Cardiac fibroblast (primary cell): ENCODE measurements at regions not wholly inside any gene's neighbourhood (a gene's known extent, or its start where the extent isn't known, plus 50 kb on each side); places are given as distances from the start of the nearest gene placed in this dataset.
"Not testable (repeated sequence)": the region's sequence is repeated elsewhere in the genome, so short reads cannot be mapped to it uniquely, and the experiment has no call there.

Experiments
- DNase-seq, 2 donors: peaks; one replicate each; pipeline versions ENCODE4 v3.0.0 to v3.0.0-alpha.2; 2010; ENCODE audit warnings: low read depth in 2 of 2
- H3K4me3 ChIP-seq, 2 donors: replicated peaks in 1 of 2; 1 replicate in 1 of 2; 2 replicates in 1 of 2; pipeline ENCODE4 v1.5.1; 2011; ENCODE audit warnings: low read depth in 2 of 2, low read length in 2 of 2, mild to moderate bottlenecking in 2 of 2, moderate library complexity in 1 of 2
- CTCF ChIP-seq: IDR thresholded peaks from one replicate; pipeline ENCODE4 v1.5.1; 2011; ENCODE audit warnings: low read depth, mild to moderate bottlenecking, low read length, inconsistent platforms

GRCh38 chr7:149683898-149684297 is 89.5 kb downstream of the ZNF467 start:
- no peak overlapping the region for H3K4me3 ChIP-seq
- TF ChIP-seq CTCF = no peak
- DNase-seq = no peak

GRCh38 chr7:149683181-149683580 is 90.2 kb downstream of the ZNF467 start:
- no peak for DNase-seq
- no peak overlapping the region for H3K4me3 ChIP-seq
- no peak for TF ChIP-seq CTCF

- TF ChIP-seq CTCF = no peak
- H3K4me3 ChIP-seq = no peak overlapping the region
- no peak for DNase-seq
Measured at GRCh38 chr7:149682038-149682437, 91.3 kb downstream of the ZNF467 start.

- DNase-seq = no peak
- no peak for TF ChIP-seq CTCF
- H3K4me3 ChIP-seq = no peak overlapping the region
Measured at GRCh38 chr7:149681274-149681673, 92.1 kb downstream of the ZNF467 start.

GRCh38 chr7:149680331-149681025 is 92.9 kb downstream of the ZNF467 start:
- no peak for TF ChIP-seq CTCF
- peak; percentile 17 to 48 for DNase-seq
- no peak overlapping the region for H3K4me3 ChIP-seq

DNA sequence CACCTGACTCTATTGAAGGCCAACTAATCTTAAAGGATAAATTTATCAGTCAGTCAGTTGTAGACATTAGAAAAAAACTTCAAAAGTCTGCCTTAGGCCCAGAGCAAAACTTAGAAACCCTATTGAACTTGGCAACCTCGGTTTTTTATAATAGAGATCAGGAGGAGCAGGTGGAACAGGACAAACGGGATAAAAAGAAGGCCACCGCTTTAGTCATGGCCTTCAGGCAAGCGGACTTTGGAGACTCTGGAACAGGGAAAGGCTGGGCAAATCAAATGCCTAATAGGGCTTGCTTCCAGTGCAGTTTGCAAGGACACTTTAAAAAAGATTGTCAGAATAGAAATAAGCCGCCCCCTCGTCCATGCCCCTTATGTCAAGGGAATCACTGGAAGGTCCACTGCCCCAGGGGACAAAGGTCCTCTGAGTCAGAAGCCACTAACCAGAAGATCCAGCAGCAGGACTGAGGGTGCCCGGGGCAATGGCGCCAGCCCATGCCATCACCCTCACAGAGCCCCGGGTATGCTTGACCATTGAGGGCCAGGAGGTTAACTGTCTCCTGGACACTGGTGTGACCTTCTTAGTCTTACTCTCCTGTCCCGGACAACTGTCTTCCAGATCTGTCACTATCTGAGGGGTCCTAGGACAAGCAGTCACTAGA is 98.5 kb downstream of the ZNF467 start:
- not testable (repeated sequence) for H3K4me3 ChIP-seq, DNase-seq

- TF ChIP-seq CTCF = no peak
- no peak overlapping the region for H3K4me3 ChIP-seq
- DNase-seq = no peak
Measured at GRCh38 chr7:149673006-149673405, 100.4 kb downstream of the ZNF467 start.
